ENCODE measurements at regions not wholly inside any gene's neighbourhood (a gene's known extent, or its start where the extent isn't known, plus 50 kb on each side); places are given as distances from the start of the nearest gene placed in this dataset.

DNA sequence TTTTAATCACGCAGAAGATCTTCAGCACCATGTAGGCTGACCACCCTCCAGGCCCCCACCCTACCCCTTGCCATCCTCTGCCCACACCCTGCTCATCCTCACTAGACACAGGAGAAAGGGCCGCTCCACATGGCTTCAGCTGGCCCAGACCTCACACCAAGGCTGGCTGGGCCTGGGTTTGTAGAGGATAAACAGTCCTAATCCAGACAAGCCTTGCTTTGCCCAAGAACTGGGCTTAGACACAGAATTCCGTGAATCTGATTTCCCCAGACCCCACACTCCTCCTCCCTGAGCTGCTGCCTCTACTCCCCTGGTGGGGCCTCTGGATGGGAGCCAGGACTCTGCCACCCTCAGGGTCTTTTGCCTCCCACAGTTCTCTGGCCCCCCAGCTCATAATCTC is 185.3 kb downstream of the CYP26B1 start:
- TF ChIP-seq, protein P1, sequence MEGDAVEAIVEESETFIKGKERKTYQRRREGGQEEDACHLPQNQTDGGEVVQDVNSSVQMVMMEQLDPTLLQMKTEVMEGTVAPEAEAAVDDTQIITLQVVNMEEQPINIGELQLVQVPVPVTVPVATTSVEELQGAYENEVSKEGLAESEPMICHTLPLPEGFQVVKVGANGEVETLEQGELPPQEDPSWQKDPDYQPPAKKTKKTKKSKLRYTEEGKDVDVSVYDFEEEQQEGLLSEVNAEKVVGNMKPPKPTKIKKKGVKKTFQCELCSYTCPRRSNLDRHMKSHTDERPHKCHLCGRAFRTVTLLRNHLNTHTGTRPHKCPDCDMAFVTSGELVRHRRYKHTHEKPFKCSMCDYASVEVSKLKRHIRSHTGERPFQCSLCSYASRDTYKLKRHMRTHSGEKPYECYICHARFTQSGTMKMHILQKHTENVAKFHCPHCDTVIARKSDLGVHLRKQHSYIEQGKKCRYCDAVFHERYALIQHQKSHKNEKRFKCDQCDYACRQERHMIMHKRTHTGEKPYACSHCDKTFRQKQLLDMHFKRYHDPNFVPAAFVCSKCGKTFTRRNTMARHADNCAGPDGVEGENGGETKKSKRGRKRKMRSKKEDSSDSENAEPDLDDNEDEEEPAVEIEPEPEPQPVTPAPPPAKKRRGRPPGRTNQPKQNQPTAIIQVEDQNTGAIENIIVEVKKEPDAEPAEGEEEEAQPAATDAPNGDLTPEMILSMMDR (IDR thresholded peaks at IDR 0.05), result no peak
- no peak for TF ChIP-seq POLR2A (IDR thresholded peaks at IDR 0.05)

Data from Peyer's patch (tissue), 4 donors.